Stromal cell of bone marrow (primary cell): ENCODE measurements at regions not wholly inside any gene's neighbourhood (a gene's known extent, or its start where the extent isn't known, plus 50 kb on each side); places are given as distances from the start of the nearest gene placed in this dataset.

Source experiments
- DNase-seq: peaks from one replicate; pipeline ENCODE4 v3.0.0-alpha.2; 2012; ENCODE audit warnings: low read depth

DNA sequence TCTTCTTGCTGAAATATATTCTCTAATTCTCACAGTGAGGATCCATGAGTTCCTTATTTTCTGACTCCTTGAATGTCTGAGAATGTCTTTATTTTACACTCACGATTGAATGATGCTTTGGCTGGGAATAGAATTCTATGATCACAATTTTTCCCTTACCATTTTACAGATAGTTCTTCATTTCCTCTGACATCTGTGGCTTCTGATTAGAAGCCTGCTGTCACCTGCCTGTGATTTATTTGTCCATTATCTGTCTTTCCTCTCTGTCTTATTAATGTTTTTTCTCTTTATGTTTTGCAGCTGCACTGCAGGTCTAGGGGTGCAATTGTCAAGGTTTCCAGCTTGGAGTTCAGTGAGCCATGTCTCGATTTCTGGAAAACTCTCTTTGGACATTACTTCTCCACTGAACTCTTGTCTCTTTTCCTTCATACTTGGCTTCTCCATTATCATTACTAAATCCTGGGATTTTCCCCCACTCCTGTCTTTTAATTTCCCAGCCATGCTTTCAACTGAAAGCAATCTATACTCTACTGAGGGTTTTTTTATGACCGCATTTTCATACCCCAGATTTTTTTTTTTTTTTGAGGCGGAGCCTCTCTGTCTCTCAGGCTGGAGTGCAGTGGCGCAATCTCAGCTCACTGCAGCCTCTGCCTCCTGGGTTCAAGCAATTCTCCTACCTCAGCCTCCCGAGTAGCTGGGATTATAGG lies 85.8 kb upstream of the PRNP start:
- DNase-seq, result no peak

DNA sequence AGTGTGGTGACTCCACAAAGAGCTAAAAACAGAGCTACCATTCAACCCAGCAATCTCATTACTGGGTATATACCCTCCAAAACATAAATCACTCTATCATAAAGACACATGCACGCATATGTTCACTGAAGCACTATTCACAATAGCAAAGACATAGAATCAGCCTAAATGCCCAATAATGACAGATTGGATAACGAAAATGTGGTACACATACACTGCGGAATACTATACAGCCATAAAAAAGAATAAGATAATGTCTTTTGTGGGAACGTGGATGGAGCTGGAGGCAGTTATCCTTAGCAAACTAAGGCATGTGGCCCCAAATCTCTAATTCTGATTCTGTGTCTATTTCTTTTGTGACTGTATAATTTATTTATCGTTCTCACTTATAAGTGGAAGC lies 89.0 kb upstream of the PRNP start:
- no peak for DNase-seq

DNA sequence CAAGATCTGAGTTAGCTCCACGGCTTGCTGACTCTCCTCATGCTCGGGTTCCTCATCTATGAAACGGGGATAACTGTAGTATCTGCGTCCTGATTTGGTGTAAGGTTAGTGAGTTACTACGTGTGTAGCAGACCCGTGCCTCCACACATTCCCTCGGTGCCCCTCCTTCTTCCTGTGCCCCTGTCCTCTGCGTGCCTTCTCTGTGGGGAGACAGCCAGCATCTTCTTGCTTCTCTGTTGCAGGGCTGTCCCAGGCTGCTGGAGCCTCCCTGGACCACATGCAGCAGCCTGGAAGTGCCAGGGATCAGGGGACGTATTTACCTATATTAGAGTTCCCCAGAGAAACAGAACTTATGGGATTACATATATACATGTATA lies 93.1 kb upstream of the PRNP start:
- no peak for DNase-seq

DNA sequence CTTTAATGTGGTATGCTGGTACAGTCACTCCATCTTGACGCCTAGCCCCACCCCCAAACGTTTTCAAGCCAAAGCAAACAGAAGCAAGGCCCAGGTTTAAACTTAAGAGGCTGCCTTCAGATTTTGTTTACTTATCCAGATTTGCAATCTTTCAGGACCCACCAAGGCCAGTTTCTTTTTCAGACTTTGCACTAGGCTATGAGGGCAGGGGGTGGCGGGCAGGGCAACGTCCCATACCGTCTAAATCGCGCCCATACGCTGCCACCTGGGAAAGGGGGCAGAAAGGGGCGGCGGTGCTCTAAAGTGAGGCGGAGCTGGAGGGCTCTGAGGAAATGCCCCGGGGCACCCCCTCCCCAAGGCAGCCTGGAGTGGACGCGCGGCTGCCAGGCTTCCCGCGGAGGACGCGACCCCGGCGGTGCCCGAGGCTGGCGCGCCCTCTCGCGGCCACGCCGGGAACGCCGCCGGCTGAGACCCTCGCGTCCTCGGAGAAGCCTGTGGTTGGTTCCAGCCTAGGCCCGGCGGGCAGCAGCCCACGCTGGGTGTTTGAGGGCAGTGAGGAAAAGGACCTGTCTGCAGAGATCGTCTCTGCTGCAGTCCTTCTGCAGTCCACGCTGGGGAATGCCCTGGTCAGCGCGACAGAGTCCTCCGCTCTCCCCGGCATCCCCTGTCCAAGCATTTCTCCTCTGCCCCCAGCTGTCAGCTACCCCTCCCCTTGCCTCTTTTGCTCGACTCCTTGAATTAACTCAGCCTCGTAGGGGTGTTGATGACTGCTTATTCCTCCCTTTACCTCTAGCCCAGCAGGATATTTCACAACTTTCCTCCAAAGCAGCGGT lies 93.7 kb upstream of the PRNP start:
- DNase-seq, result no peak

DNA sequence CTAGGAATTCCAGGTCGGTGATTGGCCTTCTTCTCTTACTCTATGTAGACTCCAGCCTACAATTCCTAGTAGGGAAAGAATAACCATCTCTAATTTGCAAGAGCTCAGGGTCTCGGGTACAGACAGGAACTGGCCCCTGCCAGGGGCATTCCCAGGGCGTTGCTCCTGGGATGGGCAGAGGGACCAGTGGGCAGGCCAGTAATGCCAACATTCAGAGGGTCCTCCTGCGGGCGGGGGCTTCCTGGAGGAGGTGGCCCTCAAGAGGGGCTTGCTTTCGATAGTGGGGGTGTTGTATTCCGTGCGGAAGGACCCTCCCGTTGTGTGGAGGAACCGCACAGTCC lies 94.3 kb upstream of the PRNP start:
- no peak for DNase-seq

DNA sequence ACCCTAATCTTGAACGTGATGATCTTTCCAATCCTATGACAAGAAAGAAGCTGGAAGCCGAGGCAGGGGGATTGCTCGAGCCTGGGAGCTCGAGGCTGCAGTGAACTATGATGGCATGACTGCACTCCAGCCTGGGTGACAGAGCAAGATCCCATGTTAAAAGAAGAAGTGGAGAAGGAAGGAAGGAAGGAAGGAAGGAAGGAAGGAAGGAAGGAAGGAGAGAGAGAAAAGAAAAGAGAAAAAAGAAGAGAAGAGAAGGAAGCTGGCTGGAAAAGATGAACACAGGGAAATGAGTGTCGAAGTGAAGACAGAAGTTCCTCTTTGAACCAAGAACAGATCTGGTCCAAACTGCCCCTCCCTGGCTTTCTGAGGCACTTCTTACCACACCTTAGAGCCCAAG lies 100.5 kb upstream of the PRNP start:
- DNase-seq, result no peak

DNA sequence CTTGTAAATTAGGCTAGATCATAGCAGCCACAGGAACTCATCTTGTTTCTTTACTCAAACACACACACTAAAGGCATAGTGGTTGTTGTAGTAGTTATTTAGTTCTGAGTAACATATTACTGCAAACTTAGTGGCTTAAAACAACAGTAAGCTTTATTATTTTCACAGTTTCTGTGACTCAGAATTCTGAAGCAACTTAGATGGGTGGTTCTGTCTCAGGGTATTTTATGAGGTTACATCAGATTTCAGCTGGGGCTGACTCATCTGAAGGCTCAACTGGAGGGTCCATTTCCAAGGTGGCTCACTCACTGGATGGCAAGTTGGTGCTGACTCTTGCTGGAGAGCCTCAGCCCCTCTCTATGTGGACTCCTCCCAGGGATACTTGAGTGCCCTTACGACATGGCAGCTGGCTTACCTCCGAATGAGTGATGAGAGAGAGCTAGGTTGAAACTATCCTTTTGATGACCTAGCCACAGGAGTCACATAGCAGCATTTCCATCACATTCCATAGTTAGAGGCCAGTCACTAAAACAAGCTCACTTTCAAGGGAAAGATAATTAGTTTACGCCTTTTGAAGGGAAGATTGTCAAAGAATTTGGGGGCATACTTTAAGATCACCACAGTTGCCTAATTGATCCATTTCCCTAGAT lies 101.0 kb upstream of the PRNP start:
- peak; percentile 53 for DNase-seq

DNA sequence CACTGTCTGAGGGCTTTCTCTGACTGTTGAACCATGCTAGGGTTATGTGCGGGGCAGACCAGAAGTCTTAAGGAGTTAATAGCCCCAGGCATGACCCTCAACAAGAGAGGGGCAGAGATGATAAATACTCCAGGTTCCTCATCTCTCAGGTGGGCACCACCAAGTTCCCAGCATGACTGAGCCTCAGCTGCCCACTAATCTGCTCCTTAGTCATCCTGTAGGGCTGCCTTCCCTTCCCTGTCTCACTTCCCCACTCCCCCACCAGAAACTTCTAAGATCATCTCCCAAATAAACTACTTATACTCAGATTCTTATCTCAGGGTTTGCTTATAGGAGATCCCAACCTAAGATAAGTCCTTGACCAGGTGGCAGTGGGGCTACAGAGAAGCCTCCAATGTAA lies 101.7 kb upstream of the PRNP start:
- no peak for DNase-seq

DNA sequence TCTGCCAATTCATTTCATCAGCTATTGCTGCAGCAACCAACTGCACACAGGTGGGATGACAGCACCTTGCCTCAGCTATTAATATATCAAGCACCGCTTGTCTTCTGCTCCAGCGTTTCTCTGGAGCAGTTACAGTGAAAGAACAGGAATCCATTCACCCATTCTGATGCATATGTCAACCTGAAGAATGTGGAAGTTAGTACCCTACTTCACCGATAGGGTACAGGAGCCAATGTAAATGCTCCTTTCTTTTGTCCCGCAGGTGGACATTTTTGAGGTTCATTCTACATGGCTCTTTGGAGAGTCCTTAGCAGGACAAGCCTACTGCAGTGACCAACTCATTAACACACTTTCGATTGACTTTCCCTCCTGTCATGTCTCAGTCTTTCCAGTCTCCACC lies 104.4 kb upstream of the PRNP start:
- no peak for DNase-seq

DNA sequence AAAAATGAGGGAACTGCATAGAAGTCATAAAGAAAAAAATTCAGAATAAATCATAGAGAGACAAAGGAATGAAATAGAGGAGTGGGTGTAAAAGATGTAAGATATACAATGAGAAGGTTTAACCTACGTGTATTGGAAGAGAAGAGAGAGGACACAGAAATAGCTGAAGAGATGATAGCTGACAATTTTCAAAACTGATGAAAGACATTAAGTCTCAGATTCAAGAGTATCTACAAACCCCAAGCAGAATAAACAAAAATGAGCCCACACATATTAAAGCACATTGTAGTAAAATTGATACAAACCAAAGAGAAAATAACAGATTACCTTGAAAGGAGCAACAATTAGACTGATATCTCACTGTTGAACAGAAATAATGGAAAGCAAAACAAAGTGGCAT lies 107.9 kb upstream of the PRNP start:
- no peak for DNase-seq

DNA sequence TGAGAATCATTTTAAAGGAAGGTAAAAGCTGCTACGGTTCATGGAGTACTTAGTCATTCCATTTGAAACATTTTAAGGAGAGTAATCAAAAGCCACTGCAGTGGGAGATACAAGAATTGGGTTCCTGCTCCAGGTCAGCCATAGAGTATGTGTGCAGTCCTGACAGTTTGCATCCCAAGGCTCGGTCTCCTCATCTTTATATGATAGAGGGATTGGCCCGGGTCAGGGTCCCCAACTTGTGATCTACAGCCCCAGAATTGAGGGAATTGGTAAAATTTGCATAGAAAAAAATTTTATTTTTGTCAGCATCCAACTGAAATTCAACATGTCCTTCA lies 111.9 kb upstream of the PRNP start:
- DNase-seq, result no peak

DNA sequence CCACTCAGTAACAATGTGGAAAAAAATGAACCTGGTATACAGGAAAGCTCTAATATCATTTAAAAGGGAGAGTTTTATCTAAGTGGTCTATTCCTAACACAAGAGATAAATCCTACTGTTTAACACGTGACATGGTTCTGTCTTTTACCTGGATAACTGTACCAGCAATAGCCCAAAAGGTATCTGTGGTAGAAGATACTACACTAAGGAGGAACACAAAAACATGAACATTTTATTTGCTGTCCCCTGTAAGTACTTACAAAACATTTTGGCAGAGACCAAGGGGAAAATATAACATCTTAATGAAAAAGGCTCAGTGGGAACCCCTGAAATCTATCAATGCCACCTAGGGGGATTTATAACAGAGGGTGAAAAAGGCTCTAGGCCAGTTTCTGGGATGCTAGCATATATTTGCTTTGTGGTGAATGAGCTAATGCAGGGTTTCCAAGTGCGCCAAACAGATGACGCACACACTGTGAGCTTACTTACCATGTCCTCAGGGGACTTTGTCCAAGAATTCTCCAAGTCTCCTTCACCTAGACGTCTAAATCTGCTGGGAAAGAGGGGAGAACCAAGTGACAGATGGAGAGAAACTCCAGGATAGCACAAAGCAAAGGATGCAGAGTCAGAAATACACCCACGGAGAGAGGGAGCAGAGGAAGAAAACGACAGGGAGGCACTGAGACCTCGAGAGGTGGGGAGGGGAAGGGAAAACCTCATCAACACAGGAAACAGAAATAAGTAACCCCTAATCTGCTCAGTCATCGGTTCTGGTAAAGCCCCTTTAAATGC lies 112.5 kb upstream of the PRNP start:
- peak; percentile 93 for DNase-seq

DNA sequence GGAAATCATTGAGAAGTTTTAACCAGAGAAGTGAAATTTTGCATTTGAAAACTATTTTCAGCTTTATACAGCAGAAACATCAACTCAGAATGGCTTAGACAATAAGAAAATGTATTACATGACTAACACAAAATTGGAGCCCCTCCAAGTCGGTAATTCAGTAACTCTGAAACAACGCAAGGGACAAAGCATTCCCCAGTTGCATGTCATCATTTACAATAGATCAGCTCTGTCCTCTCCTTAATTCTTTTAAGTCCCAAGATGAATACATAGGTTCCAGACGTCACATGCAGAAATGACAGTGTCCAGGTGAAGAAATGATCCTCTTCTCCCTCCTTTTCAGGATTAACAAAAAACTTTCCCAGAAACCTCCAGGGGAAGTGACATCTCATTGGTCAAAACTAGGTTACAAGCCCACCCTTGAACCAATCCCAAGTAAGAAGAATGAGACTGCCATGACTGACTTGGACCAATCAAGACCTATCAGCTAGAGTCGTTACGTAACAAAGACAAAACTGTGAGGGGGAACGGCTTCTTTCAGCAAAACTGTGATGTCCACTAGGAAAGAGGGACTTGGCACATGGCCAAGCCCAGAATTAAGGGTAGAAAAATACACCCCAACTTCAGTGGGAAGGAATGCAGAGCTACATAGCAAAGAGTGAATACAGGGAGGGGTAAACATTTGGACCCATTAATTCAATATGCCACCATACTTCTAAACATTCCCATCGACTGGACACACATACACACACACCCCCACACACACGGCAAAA lies 114.3 kb upstream of the PRNP start:
- DNase-seq, result no peak

DNA sequence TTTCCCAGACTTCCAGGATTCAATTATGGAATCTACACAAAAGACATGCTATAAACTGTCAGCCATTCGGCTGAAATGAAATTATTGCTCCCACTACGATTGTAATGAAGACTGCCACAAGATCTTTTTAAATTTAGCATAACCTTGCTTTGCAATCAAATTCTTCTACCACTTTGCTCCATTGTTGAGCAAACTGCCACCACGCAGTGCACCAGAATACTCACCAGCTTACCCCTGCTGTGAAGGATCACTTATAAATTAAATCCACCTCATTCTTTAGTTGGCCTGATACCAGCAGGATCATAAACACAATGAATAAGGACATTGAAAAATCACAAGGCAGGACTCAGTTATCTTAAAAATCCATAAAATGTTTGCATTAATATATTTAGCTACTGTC lies 116.4 kb upstream of the PRNP start:
- DNase-seq, result no peak

DNA sequence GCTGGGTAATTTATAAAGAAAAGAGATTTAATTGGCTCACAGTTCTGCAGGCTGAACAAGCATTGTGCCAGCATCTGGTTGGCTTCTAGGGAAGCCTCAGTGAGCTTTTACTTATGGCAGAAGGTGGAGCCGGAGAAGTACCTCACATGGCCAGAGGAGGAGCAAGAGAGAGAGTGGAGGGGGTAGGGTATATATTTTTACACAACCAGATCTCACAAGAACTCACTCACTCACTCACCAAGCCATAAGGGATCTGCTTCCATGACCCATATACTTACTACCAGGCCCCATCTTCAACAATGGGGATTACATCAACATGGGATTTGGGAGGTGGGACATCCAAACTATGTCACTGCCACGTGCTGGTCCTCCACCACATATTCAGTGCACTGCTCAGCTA lies 117.2 kb upstream of the PRNP start:
- DNase-seq, result no peak

DNA sequence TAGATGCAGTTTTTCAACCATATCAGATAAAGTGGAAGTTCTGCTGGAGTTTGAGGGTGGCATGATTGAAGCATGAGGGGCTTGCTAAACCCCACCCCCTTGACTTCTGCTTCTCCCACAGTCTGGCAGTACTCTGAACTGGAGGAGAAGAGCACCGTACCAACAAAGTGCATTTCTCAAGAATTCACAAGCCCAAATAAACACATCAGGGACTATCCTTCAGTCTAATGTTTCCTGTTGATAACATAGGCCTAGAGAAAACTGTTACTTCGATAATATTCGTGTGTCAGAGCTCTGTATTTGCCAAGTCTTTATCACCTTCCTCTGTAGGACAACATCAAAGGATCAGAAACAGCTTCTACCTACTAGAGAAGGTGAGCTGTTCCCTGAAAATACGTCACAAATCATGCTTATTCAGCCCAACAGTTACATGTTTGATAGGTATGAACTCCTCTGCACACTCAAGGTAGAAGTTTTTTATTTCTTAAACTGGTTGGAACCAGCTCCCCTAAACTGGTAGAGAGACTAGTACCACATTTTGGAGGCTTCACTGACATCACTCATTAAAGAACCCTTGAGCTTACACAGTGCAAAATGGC lies 117.8 kb upstream of the PRNP start:
- no peak for DNase-seq

DNA sequence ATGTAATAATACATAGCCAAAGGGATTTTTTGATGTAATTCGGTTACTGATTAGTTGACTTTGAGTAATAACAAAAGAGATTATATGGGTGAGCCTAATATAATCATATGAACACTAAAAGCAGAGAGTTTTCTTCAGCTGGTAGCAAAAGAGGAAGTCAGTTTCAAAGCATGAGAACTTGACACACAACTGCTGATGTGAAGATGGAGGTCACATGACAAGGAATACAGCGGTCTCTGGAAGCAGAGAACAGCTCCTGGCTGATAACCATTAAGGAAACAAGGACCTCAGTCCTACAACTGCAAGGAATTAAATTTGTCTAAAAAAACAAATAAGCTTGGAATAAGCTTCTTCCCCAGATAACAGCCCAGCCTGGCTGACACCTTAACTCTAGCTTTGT lies 119.1 kb upstream of the PRNP start:
- no peak for DNase-seq

DNA sequence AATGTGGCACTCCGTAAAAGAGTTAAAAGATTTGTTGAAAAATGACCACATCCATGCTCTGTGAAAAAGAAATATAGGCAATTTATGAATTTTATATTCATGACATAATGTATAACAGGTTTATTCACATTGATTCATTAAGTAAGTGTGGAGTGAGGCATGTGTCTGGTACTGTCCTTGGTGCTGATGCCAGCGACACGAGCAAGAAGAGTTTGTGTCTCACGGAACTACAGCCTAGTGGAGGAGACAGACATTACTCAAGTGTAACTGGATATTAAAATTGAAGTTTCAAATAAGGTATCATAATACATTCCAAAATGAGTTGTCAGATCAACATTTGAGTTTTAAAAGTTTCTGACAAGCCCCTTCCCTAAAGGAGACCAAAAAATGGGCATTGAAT lies 122.7 kb upstream of the PRNP start:
- DNase-seq, result peak; percentile 40

DNA sequence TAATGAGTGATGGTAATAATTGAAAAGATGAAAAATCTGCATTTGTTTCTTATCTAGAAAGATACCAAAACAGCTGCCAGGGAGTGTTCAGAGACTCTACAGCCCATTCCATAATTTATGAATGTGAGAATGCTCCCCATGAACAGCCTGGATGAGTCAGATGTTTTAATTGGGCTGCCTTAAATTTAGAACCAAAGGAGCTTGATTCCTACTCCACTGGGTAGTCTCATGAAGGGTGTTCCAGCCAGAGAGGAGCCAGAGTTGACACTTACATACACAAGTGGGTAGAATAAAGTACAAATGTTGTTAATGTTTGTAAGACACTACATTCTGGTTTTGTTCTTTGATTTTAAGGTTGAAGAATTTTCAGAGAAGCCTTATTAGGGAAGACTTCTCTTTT lies 123.2 kb upstream of the PRNP start:
- no peak for DNase-seq

DNA sequence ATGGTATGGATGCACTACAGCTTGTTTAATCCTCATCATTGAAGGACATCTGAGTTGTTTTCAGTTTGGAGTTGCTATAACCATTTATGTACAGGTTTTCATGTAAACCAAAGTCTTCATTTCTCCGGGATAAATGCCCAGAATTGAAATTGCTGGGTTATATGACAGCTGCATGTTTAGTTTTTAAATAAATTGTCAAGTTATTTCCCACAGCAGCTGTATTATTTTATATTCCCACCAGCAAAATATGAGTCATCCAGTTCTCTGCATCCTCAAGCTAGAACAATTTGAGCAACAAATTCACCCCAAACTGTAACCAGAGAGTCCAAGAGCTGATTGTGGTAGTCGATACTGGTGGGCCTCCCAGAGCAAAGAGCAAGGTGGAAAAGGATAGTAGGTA lies 125.6 kb upstream of the PRNP start:
- DNase-seq, result no peak

DNA sequence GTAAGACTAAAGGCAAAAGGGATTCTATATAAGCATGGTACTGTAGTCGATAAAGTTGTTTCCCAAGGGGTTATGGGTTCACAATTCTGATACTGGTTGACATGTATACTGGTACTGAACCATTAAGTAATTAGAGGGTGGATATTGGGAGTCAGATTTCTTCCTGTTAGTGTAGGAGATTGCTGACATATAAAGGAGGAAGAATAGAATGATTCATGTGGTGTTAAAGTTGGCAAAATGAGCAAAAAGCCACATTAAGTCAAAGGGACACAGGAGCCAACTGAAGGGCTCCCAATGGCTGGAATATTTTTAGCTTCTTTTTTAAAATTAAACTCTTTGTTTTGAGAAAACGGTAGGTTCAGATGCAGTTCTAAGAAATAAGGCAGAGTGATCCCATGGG lies 126.3 kb upstream of the PRNP start:
- DNase-seq, result no peak

DNA sequence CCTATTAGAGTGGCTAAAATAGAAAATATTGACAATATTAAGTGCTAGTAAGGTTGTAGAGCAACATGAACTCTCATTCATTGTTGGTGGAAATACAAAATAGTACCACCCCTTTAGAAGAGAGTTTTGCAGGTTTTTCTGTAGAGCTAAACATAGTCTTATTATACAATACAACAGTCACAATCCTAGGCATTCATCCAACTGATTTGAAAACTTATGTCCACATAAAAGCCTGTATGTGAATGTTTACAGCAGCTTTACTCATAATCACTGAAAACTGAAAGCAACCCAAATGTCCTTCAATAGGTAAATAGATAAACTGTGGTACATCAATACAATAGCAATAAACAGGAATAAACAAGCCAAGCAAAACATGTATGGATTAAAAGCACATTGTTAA lies 127.2 kb upstream of the PRNP start:
- DNase-seq, result no peak
